Stimulated activated CD4-positive, alpha-beta T cell treated with anti-CD3 and anti-CD28 coated beads, TNF-alpha, amount 100 ng/mL, for 48 hours (primary cell): ENCODE measurements at regions not wholly inside any gene's neighbourhood (a gene's known extent, or its start where the extent isn't known, plus 50 kb on each side); places are given as distances from the start of the nearest gene placed in this dataset.
"Not testable (repeated sequence)": the region's sequence is repeated elsewhere in the genome, so short reads cannot be mapped to it uniquely, and the experiment has no call there.

Experiments used
- DNase-seq, 3 donors: peaks; one replicate each; pipeline ENCODE4 v3.0.0-alpha.2; 2020; ENCODE audit warnings: low read depth in 3 of 3

- DNase-seq = no peak
These were observed 1403.0 kb upstream of the C9orf72 start for GRCh38 chr9:28976250-28976649.

GRCh38 chr9:28976684-28977083 lies 1403.4 kb upstream of the C9orf72 start:
- no peak for DNase-seq

GRCh38 chr9:28981129-28981528 lies 1407.8 kb upstream of the C9orf72 start:
- no peak for DNase-seq

- no peak for DNase-seq
These were observed 1408.4 kb upstream of the C9orf72 start for GRCh38 chr9:28981711-28982110.

- DNase-seq = no peak
These were observed 1410.7 kb upstream of the C9orf72 start for GRCh38 chr9:28984016-28984415.

GRCh38 chr9:28990009-28990408 lies 1416.7 kb upstream of the C9orf72 start:
- not testable (repeated sequence) for DNase-seq

- DNase-seq = no peak
These were observed 1425.8 kb upstream of the C9orf72 start for GRCh38 chr9:28999057-28999456.

GRCh38 chr9:28999806-29000205 lies 1426.5 kb upstream of the C9orf72 start:
- no peak for DNase-seq

- DNase-seq = no peak
These were observed 1427.7 kb upstream of the C9orf72 start for GRCh38 chr9:29001006-29001405.

GRCh38 chr9:29004988-29005387 lies 1431.7 kb upstream of the C9orf72 start:
- DNase-seq = no peak

GRCh38 chr9:29006628-29007027 lies 1433.3 kb upstream of the C9orf72 start:
- DNase-seq = no peak

- DNase-seq = no peak
These were observed 1439.6 kb upstream of the C9orf72 start for GRCh38 chr9:29012911-29013310.

GRCh38 chr9:29021632-29022031 lies 1448.4 kb upstream of the C9orf72 start:
- DNase-seq = no peak

- no peak for DNase-seq
These were observed 1465.1 kb upstream of the C9orf72 start for GRCh38 chr9:29038332-29038731.

- no peak for DNase-seq
These were observed 1466.0 kb upstream of the C9orf72 start for GRCh38 chr9:29039258-29039657.

GRCh38 chr9:29043072-29043471 lies 1469.8 kb upstream of the C9orf72 start:
- no peak for DNase-seq

GRCh38 chr9:29044959-29045358 lies 1471.7 kb upstream of the C9orf72 start:
- no peak for DNase-seq

- no peak for DNase-seq
These were observed 1486.8 kb upstream of the C9orf72 start for GRCh38 chr9:29060041-29060440.

- DNase-seq = no peak
These were observed 1489.2 kb upstream of the C9orf72 start for GRCh38 chr9:29062446-29062845.

- DNase-seq = no peak
These were observed 1489.8 kb upstream of the C9orf72 start for GRCh38 chr9:29063031-29063430.

GRCh38 chr9:29066141-29066640 lies 1492.9 kb upstream of the C9orf72 start:
- no peak for DNase-seq

GRCh38 chr9:29068461-29068860 lies 1495.2 kb upstream of the C9orf72 start:
- DNase-seq = no peak

GRCh38 chr9:29069376-29069775 lies 1496.1 kb upstream of the C9orf72 start:
- no peak for DNase-seq

- DNase-seq = no peak
These were observed 1504.9 kb upstream of the C9orf72 start for GRCh38 chr9:29078063-29078666.
